ENCODE measurements at regions not wholly inside any gene's neighbourhood (a gene's known extent, or its start where the extent isn't known, plus 50 kb on each side); places are given as distances from the start of the nearest gene placed in this dataset.

DNA sequence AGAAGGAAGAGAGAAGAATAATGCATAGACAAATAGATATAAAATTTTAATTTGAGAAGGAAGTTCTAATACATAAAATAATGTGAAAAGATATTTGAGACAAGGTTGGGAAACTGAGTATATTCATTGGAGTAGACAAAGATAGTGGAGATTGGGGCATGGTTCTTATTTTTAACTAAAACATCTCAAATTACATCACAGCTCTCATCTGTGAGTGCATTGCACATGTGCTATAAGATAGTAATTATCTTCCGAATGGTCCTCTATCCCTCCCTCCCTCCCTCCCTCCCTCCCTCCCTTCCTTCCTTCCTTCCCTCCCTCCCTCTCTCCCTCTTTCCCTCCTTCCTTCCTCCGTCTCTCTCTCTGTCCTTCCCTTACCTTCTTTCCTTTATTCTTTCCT is 1104.0 kb upstream of the FLRT2 start:
- no peak for TF ChIP-seq POLR2AphosphoS5 (IDR thresholded peaks at IDR 0.05; ENCODE audit: low read depth, low read length)
- TF ChIP-seq POLR2A (IDR thresholded peaks at IDR 0.05; ENCODE audit: low read depth, low read length), result no peak
- no peak for TF ChIP-seq TAF1 (IDR thresholded peaks at IDR 0.05; ENCODE audit: borderline replicate concordance, low read depth, low read length)
